ENCODE measurements at regions not wholly inside any gene's neighbourhood (a gene's known extent, or its start where the extent isn't known, plus 50 kb on each side); places are given as distances from the start of the nearest gene placed in this dataset.

DNA sequence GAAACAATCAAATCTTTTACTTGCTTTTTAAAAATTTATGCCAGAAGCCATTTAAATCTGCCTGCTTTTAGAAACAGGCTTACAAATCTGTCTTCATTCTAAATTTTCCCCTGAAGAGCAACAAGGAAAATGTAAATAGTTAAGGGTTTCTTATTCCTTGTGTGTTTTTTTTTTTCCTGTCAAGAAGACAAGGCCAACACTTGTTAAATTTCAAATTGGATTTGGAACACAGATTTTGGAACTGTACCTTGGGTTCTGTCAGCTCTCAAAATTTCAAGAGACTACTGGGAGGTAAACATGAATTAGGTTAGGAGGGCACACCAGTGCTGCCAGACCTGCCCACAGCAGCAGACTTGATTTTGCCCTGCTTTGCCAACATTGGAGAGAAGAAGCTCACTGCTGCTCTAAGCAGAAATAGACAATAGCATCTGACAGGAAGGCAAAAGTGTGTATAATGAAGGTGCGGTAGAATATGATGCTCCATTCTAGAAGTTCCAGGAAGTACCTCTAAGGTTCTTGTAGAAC lies 121.7 kb downstream of the NHLRC3 start:
- DNase-seq (ENCODE audit: low read depth), result no peak

GRCh38 chr13:39167018-39167417 lies 128.8 kb downstream of the NHLRC3 start:
- DNase-seq (ENCODE audit: low read depth), result no peak

DNA sequence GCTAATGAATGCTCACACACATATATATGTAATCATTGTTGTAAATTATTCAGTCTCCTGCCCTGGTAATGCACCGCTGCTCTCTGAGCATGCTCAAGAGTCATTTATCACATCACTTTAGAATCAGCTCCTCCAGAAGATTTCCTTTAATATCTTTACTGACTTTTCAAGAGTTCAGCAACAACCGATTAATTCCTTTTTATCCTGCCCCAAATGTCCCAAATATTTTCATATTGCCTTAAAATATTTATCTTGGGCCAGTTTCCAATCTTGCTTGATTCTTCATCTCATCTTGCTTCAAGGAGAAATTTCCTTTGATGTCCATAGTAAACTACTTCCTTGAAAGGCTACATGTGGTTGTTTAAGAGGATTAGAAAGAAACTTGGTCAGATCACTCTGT lies 132.5 kb downstream of the NHLRC3 start:
- DNase-seq (ENCODE audit: low read depth), result no peak

DNA sequence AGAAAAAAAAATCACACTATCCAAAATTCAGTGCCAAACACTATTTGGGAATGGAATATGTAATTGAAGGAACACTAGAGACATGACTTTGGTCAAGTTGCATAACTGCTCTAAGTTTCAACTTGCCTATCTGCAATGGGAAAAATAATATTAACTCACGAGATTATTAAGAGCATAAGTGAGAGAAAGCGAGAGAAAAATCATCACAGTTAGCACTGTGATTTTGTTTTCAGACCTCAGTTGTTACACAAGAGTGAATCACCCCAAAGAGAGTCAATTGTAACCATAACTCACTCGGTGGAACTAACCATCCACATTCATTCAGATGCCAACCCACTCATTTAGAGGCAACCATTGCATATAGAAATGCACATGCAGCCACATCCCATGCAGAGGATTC lies 147.1 kb downstream of the NHLRC3 start:
- DNase-seq (ENCODE audit: low read depth), result no peak

- DNase-seq (ENCODE audit: low read depth), result no peak
Observed at GRCh38 chr13:39186205-39186875, 148.1 kb downstream of the NHLRC3 start.

DNA sequence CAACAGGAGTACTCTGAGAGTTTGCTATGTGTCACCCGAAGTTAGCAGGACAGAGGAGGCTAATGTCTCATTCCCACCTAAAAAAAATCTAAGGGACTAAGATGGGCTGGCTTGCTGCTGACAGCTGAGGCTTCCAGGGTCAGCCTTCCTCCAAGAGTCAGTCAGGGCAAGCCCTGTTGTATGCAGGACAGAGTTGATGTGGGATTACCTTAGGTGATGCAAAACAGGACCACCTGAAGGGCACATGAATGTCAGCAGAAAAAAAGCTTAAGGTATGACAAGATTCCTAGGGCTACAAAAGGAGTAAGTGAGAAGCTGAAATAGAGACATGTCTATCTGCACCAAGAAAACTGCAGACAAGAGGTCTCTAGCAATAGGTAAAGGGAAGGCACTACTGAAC lies 151.5 kb downstream of the NHLRC3 start:
- no peak for DNase-seq (ENCODE audit: low read depth)

DNA sequence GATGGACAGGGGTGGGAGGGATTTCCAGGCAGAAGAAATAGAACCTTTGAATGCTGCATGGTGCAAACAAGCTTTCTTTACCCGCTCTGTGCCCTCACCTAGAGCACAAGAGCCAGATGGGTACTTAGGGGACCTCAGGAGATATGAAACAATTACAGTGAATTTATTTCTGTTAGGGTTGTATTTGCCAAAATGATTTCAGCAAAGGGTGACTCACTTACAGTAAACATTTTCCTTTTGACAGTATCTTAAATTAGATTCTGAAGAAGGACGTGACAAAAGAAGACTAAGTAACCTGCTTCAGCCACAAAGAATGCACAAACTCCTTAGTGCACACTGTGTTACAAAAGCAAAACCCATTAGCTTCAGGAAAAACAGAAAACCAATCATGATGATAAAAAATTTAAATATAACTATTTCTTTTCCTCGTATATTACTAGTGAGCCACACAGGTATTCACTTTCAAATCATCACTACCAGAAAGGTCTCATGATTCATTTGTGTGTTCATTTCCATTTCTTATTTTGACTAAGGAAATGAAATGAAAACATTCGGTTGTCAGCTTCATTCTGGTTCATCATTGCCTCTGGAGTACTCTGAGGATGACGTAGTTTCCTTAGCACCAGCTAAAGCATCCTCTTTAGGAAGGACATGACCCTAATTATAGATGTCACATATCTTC lies 158.8 kb downstream of the NHLRC3 start:
- DNase-seq (ENCODE audit: low read depth), result no peak

DNA sequence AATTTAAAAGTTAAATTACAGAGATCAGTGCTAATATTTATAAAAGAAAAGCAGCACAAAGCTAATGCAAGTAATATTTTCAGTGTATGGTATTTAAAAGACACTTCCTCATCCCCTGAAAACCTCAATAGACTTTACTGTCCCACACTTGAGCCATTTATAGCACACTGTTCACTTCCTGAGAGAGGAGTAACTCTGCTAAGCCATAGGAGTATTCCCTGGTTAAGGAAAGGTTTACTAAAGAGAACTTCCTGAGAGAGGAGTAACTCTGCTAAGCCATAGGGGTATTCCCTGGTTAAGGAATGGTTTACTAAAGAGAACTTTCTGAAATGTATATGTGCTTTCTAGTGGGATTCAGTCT lies 159.4 kb downstream of the NHLRC3 start:
- DNase-seq (ENCODE audit: low read depth), result no peak

DNA sequence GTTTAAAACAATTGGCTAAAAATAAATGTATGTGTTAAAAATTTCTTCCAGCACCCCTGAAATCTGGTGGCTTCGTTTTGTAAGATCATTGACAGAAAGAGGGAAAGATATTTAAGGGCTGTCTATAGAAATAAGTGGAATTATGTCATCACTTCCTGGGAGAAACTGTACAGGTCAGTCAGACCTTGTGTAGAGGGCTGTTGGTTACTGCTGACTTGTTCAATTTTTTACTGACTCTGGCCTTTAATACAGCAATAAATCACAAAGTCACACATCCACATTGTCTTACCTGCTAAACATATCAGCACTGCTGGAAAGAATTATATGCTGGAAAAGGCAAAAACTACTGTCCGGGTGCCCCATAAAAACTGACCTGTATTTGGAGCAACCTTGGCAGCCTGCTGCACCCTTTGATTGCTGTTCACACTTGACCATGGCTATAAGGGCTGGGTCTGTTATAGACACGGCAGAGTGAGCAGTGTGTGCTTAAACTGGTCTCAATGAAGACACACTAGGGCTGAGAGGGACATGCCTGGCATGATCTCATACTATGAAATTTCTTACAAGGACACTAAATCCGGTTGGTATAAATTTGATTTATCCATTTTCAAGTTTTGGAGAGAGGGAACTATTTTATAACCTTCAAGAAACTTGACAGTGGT lies 162.1 kb downstream of the NHLRC3 start:
- no peak for DNase-seq (ENCODE audit: low read depth)

DNA sequence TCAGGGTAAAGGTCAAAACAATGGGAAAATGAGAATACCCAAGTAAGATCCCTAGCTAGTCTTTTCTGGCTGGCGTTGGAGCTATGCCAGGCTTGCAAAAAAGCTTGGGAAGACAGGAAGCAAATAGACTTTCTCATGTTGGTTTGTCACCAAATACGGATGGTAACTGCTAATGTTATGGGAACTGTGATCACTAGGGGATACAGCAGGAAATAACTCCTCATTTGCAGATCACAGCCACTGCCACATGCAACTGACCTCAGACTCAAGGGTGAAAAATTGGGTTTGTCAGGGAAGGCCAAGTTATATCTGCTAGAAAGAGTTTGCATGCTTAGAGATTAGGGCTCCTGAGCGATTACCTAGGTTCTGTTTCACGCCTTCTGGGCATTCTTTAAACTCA lies 162.9 kb downstream of the NHLRC3 start:
- no peak for DNase-seq (ENCODE audit: low read depth)

DNA sequence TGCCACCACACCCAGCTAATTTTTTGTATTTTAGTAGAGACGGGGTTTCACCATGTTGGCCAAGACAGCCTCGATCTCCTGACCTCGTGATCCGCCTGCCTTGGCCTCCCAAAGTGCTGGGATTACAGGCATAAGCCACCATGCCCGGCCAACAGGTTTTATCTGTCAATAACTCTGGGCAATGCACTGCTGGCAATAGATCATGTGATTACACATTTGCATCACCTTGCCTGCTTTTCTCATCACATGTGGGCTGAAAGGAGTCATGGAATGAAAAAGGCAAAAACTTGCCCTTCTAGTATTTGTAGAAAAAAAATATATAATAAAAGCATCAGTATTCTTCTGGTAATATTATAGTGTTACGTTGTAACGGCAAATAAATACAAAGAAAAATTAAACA lies 164.5 kb downstream of the NHLRC3 start:
- DNase-seq (ENCODE audit: low read depth), result no peak

- no peak for DNase-seq (ENCODE audit: low read depth)
Observed at GRCh38 chr13:39208636-39209035, 170.4 kb downstream of the NHLRC3 start.

- DNase-seq (ENCODE audit: low read depth), result no peak
Observed at GRCh38 chr13:39209731-39210531, 171.7 kb downstream of the NHLRC3 start.

DNA sequence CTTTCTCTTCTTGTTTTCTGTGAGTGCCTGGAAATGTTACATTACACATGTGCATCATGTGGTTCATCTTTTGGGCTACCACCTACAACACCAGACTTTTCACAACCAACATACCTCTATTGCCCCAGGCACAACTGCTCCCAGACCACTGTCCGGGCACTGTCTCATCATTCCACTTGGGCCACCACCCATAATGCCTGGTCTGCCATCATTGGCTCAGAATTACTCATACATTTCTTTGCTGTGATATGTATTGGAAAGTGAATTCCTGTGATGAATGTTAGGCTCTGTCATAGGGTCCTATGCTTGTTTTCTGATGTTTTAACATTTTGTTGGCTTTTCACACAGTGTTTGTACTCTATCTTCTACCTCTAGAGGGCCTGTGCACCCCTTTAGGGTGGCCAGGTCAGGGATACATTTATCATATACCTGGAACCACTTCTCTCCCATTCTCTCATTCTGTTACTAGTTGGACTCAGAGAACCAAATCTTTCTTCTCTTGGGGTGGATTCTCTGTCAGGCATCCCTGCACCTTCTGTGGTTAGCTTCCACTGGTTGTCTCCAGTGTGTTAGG lies 172.8 kb downstream of the NHLRC3 start:
- no peak for DNase-seq (ENCODE audit: low read depth)

DNA sequence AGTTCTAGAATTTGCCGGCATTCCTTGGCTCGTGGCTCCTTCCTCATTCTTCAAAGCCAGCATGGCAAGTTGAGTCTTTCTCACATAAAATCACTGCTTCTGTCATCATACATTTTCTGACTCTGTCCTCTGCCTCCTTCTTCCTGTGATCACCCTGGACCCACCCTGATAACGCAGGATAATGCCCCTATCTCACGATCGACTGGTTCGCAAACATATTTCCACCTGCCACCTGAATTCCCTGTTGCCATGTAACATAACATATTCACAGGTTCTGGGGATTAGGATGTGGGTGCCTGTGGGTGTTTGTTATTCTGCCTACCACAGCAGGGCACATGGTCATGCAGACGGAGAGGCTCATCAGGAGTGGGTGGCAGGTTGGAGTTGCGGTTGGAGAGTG lies 177.7 kb downstream of the NHLRC3 start:
- DNase-seq (ENCODE audit: low read depth), result no peak

DNA sequence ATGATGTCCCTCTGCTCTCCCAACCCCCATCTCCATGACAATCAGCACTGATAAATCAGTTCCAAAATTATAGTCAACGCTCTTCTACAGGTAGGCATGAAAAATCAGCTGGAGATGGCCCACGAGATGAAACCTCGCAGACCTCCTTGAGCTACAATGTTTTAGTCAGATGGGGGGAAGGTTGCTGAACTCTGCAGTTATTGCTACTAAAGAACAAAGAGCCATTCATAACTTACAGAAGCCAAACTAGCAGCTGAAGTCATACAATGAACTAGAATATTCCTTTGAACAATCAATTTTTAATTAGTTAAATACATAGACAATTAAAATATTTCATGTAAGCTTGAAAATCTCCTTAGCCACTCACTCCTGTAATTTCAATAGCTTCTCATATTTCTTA lies 179.2 kb downstream of the NHLRC3 start:
- DNase-seq (ENCODE audit: low read depth), result no peak

GRCh38 chr13:39224671-39225240 lies 186.5 kb downstream of the NHLRC3 start:
- no peak for DNase-seq (ENCODE audit: low read depth)

DNA sequence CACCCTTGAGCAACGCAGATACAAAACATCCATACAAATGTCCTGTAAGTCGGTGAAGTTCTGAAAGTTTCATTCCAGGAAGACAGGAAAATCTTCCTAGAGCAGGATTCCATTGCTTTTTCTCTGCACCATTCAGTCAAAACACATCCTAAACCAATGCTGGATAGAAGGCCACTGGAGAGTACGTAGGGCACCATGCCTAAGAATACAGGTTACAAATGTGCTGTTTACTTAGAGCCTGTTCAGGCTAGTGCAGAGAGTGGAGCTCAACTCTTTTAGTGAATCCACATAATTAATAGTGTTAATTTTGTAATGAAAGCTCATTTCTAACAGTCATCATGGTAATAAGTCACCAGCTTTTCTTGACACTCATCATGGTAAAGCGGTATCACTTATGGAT lies 187.6 kb downstream of the NHLRC3 start:
- DNase-seq (ENCODE audit: low read depth), result no peak

- DNase-seq (ENCODE audit: low read depth), result no peak
Observed at GRCh38 chr13:39226359-39226758, 188.1 kb downstream of the NHLRC3 start.

DNA sequence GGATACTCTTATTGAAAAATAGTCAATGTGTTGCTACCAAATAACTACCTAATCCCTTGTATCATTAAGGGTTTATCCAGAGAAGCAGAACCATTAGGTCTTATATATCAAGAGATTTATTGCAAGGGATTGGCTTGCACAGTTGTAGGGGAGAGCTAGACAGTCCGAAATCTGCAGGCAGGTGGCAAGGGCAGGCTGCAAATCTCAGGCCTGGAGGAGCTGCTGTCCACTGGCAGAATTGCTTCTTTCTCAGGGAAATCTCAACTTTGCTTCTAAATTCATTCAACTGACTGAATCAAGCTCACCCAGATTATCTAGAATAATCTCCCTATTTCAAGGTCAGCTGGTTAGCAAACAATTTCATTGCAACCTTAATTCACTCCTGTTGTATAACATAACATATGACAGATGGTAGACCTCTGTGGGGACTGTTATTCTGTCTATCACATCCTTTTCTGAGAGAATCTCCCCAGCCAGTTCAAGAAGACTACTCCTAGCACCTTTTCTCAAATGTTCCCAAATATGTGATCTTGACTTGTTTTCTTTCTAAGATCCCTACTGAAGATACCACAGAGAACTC lies 194.2 kb downstream of the NHLRC3 start:
- no peak for DNase-seq (ENCODE audit: low read depth)

DNA sequence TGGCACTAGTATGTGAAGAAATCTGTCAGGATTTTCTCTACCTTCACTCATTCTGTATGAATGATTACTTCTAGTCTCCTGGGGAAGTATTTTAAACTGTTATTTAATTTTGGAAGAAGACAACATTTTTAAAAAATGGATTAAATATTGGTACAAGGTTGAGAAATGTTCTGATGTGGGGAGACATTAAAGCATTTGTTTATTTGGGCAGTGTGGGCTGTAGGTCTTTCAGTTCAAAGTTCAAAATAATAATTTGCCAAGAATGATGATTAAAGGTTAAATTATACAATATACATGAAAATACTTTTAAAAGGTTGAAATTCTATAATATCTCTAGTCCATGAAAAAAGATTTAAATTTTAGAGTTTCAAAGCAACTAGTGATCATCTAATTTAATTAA lies 194.7 kb downstream of the NHLRC3 start:
- no peak for DNase-seq (ENCODE audit: low read depth)
